Psoas muscle (tissue), 7 donors: ENCODE measurements at regions not wholly inside any gene's neighbourhood (a gene's known extent, or its start where the extent isn't known, plus 50 kb on each side); places are given as distances from the start of the nearest gene placed in this dataset.

Experiments
- ATAC-seq, 4 donors: fragments of 200-7000 bp; cut with Tn5 transposase; one replicate each; pipeline ENCODE4 v1.9.1; 2020; ENCODE audit warnings: moderate library complexity in 3 of 4, mild to moderate bottlenecking in 2 of 4
- DNase-seq, 2 donors: peaks; one replicate each; pipeline ENCODE4 v3.0.0-alpha.2; 2020
- H3K27ac ChIP-seq: fragments of 200-600 bp; one replicate; pipeline ENCODE4 v1.8.0; 2022
- H3K27me3 ChIP-seq, 3 donors: fragments of 200-600 bp in 1 of 3; one replicate each; pipeline versions ENCODE4 v1.6.1 to v1.8.0; 2013 to 2022; ENCODE audit warnings: low read length in 2 of 3, mild to moderate bottlenecking in 2 of 3, moderate library complexity in 1 of 3; ENCODE audit not compliant: insufficient read depth in 3 of 3
- H3K36me3 ChIP-seq, 2 donors: fragments of 200-600 bp in 1 of 2; one replicate each; pipeline versions ENCODE4 v1.6.1 to v1.8.0; 2013 to 2022; ENCODE audit warnings: low read depth in 1 of 2, mild to moderate bottlenecking in 1 of 2, moderate library complexity in 1 of 2; ENCODE audit not compliant: insufficient read depth in 1 of 2
- H3K4me1 ChIP-seq: fragments of 200-600 bp; one replicate; pipeline ENCODE4 v1.8.0; 2022
- H3K4me3 ChIP-seq: fragments of 200-600 bp; one replicate; pipeline ENCODE4 v1.8.0; 2022; ENCODE audit warnings: mild to moderate bottlenecking
- H3K9me3 ChIP-seq: fragments of 200-600 bp; one replicate; pipeline ENCODE4 v1.8.0; 2022
- WGBS, 3 donors: extraction: QIAGEN DNeasy Blood & Tissue Kit; methylation state at CpG; one replicate each; pipeline versions ENCODE4 v1.1.6 to v1.1.7; 2013; 5-methylcytosine and 5-hydroxymethylcytosine counted together
- intact Hi-C, 2 donors: fragments of 100-400 bp; cut with DNase I; formaldehyde crosslinking; loops; one replicate each; pipeline versions ENCODE4 v1.11.0 to v1.14.2; 2022
- TF ChIP-seq, protein P1 (sequence below): fragments of 200-600 bp; IDR thresholded peaks from one replicate; pipeline ENCODE4 v1.8.0; 2022; ENCODE audit warnings: antibody characterized with exemption
- donor health status: healthy with polysubstance abuse.
- donor health status: DM: no; HTN: no; CAD: no; lungs with moderate emphysema.
- donor health status: Bipolar disorder and iron deficiency.
- donor health status: healthy.
- donor health status: DM: yes; HTN: yes; CAD: no.
- donor health status: DM: no; HTN: no; CAD: no.
- donor health status: DM: yes; HTN: yes; CAD: no.

DNA sequence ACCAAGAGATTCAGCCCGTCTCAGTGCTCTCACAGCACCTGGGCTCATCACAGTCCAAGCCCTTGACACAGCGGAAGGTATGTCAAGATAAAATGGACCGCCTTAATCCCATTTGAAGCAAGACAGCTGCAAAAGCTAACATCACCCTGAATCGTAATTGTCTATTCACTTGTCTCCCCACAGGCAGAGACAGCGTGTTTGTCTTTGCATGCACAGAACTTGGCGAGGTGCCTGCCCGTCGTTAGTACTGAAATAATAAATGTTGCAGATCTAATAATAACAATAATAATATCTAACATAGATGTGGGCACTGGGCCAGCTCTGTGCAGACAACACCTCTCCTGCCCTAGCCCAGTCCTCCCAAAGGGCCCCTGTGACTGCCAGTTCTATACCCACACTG is 271.7 kb downstream of the NPHP4 start:
- H3K4me1 ChIP-seq, result no peaks in the 10 kb centered on the region
- intact Hi-C loops, result no loop called here
- peaks cover 0 to 25% (median 14%) of the 10 kb centered on the region in 3 donors for H3K27me3 ChIP-seq
- 66 to 72% (median 66%) methylated on average over 8 of the region's 8 CpGs for WGBS, 3 donors
- DNase-seq, result no peak
- TF ChIP-seq, protein P1, sequence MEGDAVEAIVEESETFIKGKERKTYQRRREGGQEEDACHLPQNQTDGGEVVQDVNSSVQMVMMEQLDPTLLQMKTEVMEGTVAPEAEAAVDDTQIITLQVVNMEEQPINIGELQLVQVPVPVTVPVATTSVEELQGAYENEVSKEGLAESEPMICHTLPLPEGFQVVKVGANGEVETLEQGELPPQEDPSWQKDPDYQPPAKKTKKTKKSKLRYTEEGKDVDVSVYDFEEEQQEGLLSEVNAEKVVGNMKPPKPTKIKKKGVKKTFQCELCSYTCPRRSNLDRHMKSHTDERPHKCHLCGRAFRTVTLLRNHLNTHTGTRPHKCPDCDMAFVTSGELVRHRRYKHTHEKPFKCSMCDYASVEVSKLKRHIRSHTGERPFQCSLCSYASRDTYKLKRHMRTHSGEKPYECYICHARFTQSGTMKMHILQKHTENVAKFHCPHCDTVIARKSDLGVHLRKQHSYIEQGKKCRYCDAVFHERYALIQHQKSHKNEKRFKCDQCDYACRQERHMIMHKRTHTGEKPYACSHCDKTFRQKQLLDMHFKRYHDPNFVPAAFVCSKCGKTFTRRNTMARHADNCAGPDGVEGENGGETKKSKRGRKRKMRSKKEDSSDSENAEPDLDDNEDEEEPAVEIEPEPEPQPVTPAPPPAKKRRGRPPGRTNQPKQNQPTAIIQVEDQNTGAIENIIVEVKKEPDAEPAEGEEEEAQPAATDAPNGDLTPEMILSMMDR, result no peak
- no peak overlapping the region for H3K4me3 ChIP-seq
- no peaks in the 10 kb centered on the region for H3K36me3 ChIP-seq
- ATAC-seq, result no peak
- H3K9me3 ChIP-seq, result no peaks in the 10 kb centered on the region
- H3K27ac ChIP-seq, result no peak overlapping the region

GRCh38 chr1:5720045-5720444 is 272.2 kb downstream of the NPHP4 start:
- TF ChIP-seq, protein P1, result no peak
- no peak overlapping the region for H3K27ac ChIP-seq
- H3K27me3 ChIP-seq, result peaks cover 0 to 21% (median 14%) of the 10 kb centered on the region in 3 donors
- H3K4me3 ChIP-seq, result no peak overlapping the region
- 65 to 71% (median 67%) methylated on average over 8 of the region's 8 CpGs for WGBS, 3 donors
- DNase-seq (no peak), ATAC-seq (no peak)
- intact Hi-C loops, result no loop called here
- no peaks in the 10 kb centered on the region for H3K36me3 ChIP-seq
- H3K4me1 ChIP-seq, result no peaks in the 10 kb centered on the region
- no peaks in the 10 kb centered on the region for H3K9me3 ChIP-seq

GRCh38 chr1:5718831-5719632 is 273.2 kb downstream of the NPHP4 start:
- 41 to 56% (median 43%) methylated on average over 34 of the region's 34 CpGs for WGBS, 3 donors
- DNase-seq (no peak), ATAC-seq (no peak)
- H3K4me1 ChIP-seq, result no peaks in the 10 kb centered on the region
- no peaks in the 10 kb centered on the region for H3K9me3 ChIP-seq
- H3K4me3 ChIP-seq, result no peak overlapping the region
- intact Hi-C loops, result no loop called here
- no peaks in the 10 kb centered on the region for H3K36me3 ChIP-seq
- peaks cover 0 to 20% (median 14%) of the 10 kb centered on the region in 3 donors for H3K27me3 ChIP-seq
- H3K27ac ChIP-seq, result no peak overlapping the region
- TF ChIP-seq, protein P1, result no peak

- H3K4me1 ChIP-seq, result no peaks in the 10 kb centered on the region
- TF ChIP-seq, protein P1, result no peak
- 45 to 47% (median 47%) methylated on average over 11 of the region's 11 CpGs for WGBS, 3 donors
- no peak overlapping the region for H3K4me3 ChIP-seq
- intact Hi-C loops, result no loop called here
- H3K9me3 ChIP-seq, result no peaks in the 10 kb centered on the region
- no peak for DNase-seq
- H3K27me3 ChIP-seq, result peaks cover 0 to 20% (median 16%) of the 10 kb centered on the region in 3 donors
- no peak for ATAC-seq
- no peaks in the 10 kb centered on the region for H3K36me3 ChIP-seq
- no peak overlapping the region for H3K27ac ChIP-seq
These were observed 275.1 kb downstream of the NPHP4 start for GRCh38 chr1:5717031-5717682.
